Upper lobe of right lung (tissue), 1 donor: ENCODE measurements at regions not wholly inside any gene's neighbourhood (a gene's known extent, or its start where the extent isn't known, plus 50 kb on each side); places are given as distances from the start of the nearest gene placed in this dataset.

Source experiments
- ATAC-seq: fragments of 200-7000 bp; cut with Tn5 transposase; one replicate; pipeline ENCODE4 v1.9.1; 2020; ENCODE audit warnings: mild to moderate bottlenecking, moderate library complexity
- DNase-seq: peaks from one replicate; pipeline ENCODE4 v3.0.0-alpha.2; 2020
- H3K27ac ChIP-seq: fragments of 200-600 bp; one replicate; pipeline ENCODE4 v1.8.0; 2022
- H3K27me3 ChIP-seq: fragments of 200-600 bp; one replicate; pipeline ENCODE4 v1.8.0; 2022; ENCODE audit warnings: mild to moderate bottlenecking
- H3K36me3 ChIP-seq: fragments of 200-600 bp; one replicate; pipeline ENCODE4 v1.8.0; 2022
- H3K4me1 ChIP-seq: fragments of 200-600 bp; one replicate; pipeline ENCODE4 v1.8.0; 2022
- H3K4me3 ChIP-seq: fragments of 200-600 bp; one replicate; pipeline ENCODE4 v1.8.0; 2022; ENCODE audit warnings: mild to moderate bottlenecking
- H3K9me3 ChIP-seq: fragments of 200-600 bp; one replicate; pipeline ENCODE4 v1.8.0; 2022
- CTCF ChIP-seq: fragments of 200-600 bp; IDR thresholded peaks from one replicate; pipeline ENCODE4 v1.8.0; 2022; ENCODE audit warnings: antibody characterized with exemption
- intact Hi-C: fragments of 100-400 bp; cut with DNase I; formaldehyde crosslinking; loops from one replicate; pipeline ENCODE4 v1.11.0; 2022
- donor health status: DM: no; HTN: yes; CAD: no; lungs with severe emphysema.

- DNase-seq (no peak), ATAC-seq (no peak)
- Histone ChIP-seq H3K4me3 (no peak overlapping the region), H3K27me3 (no peaks in the 10 kb centered on the region), H3K4me1 (no peaks in the 10 kb centered on the region), H3K36me3 (no peaks in the 10 kb centered on the region), H3K27ac (no peak overlapping the region), H3K9me3 (no peaks in the 10 kb centered on the region)
- intact Hi-C loops = no loop called here
- no peak for TF ChIP-seq CTCF
These were observed 77.0 kb upstream of the STARD4 start for GRCh38 chr5:111589316-111589715.

- no peak for TF ChIP-seq CTCF
- no peak for DNase-seq
- no peaks in the 10 kb centered on the region for H3K4me1 ChIP-seq
- H3K9me3 ChIP-seq = no peaks in the 10 kb centered on the region
- no peaks in the 10 kb centered on the region for H3K36me3 ChIP-seq
- no peak for ATAC-seq
- no peak overlapping the region for H3K4me3 ChIP-seq
- intact Hi-C loops = no loop called here
- no peak overlapping the region for H3K27ac ChIP-seq
- no peaks in the 10 kb centered on the region for H3K27me3 ChIP-seq
These were observed 75.4 kb upstream of the STARD4 start for GRCh38 chr5:111587728-111588127.

GRCh38 chr5:111585946-111586345 lies 73.6 kb upstream of the STARD4 start:
- H3K4me3 ChIP-seq = no peak overlapping the region
- H3K36me3 ChIP-seq = no peaks in the 10 kb centered on the region
- ATAC-seq (no peak), DNase-seq (no peak)
- TF ChIP-seq CTCF = no peak
- H3K4me1 ChIP-seq = no peaks in the 10 kb centered on the region
- H3K27ac ChIP-seq = no peak overlapping the region
- intact Hi-C loops = no loop called here
- no peaks in the 10 kb centered on the region for H3K9me3 ChIP-seq
- H3K27me3 ChIP-seq = no peaks in the 10 kb centered on the region

GRCh38 chr5:111585291-111585690 lies 73.0 kb upstream of the STARD4 start:
- no peaks in the 10 kb centered on the region for H3K4me1 ChIP-seq
- intact Hi-C loops = no loop called here
- no peak for ATAC-seq
- H3K27ac ChIP-seq = no peak overlapping the region
- no peaks in the 10 kb centered on the region for H3K9me3 ChIP-seq
- no peak overlapping the region for H3K4me3 ChIP-seq
- TF ChIP-seq CTCF = no peak
- no peaks in the 10 kb centered on the region for H3K27me3 ChIP-seq
- no peaks in the 10 kb centered on the region for H3K36me3 ChIP-seq
- DNase-seq = no peak

- ATAC-seq (peak; percentile 73), DNase-seq (no peak)
- Histone ChIP-seq H3K27ac (no peak overlapping the region), H3K9me3 (no peaks in the 10 kb centered on the region), H3K36me3 (no peaks in the 10 kb centered on the region), H3K4me3 (no peak overlapping the region), H3K4me1 (no peaks in the 10 kb centered on the region), H3K27me3 (no peaks in the 10 kb centered on the region)
- TF ChIP-seq CTCF = no peak
- intact Hi-C loops = no loop called here
These were observed 72.3 kb upstream of the STARD4 start for GRCh38 chr5:111584651-111585050.

- ATAC-seq (no peak), DNase-seq (no peak)
These were observed 71.4 kb upstream of the STARD4 start for GRCh38 chr5:111583758-111584203.

More at GRCh38 chr5:111583758-111584203, 71.4 kb upstream of the STARD4 start:
- no peaks in the 10 kb centered on the region for H3K27me3 ChIP-seq
- TF ChIP-seq CTCF = no peak
- no peaks in the 10 kb centered on the region for H3K4me1 ChIP-seq
- no peaks in the 10 kb centered on the region for H3K36me3 ChIP-seq
- intact Hi-C loops = no loop called here
- H3K27ac ChIP-seq = no peak overlapping the region
- no peaks in the 10 kb centered on the region for H3K9me3 ChIP-seq
- no peak overlapping the region for H3K4me3 ChIP-seq
